Brain microvascular endothelial cell (primary cell): ENCODE measurements at regions not wholly inside any gene's neighbourhood (a gene's known extent, or its start where the extent isn't known, plus 50 kb on each side); places are given as distances from the start of the nearest gene placed in this dataset.
"Not testable (repeated sequence)": the region's sequence is repeated elsewhere in the genome, so short reads cannot be mapped to it uniquely, and the experiment has no call there.

ENCODE experiments used
- DNase-seq: peaks from one replicate; pipeline ENCODE4 v3.0.0-alpha.2; 2020
- H3K27ac ChIP-seq: fragments of 250-450 bp; sonication (Bioruptor Pico); 2 replicates; pipeline ENCODE4 v1.5.1; 2020; ENCODE audit warnings: mild to moderate bottlenecking, moderate library complexity
- H3K27me3 ChIP-seq: fragments of 250-450 bp; sonication (Bioruptor Pico); replicated peaks from 2 replicates; pipeline ENCODE4 v1.5.1; 2020; ENCODE audit warnings: mild to moderate bottlenecking
- H3K36me3 ChIP-seq: fragments of 250-450 bp; sonication (Bioruptor Pico); replicated peaks from 2 replicates; pipeline ENCODE4 v1.5.1; 2020; ENCODE audit warnings: mild to moderate bottlenecking
- H3K4me3 ChIP-seq: 2 replicates; pipeline ENCODE4 v1.5.1; 2011; ENCODE audit warnings: low read depth, mild to moderate bottlenecking, control low read depth, low read length, moderate library complexity
- CTCF ChIP-seq: IDR thresholded peaks from 2 replicates; pipeline ENCODE4 v1.5.1; 2011; ENCODE audit warnings: low read depth, mild to moderate bottlenecking, moderate library complexity, low read length, control low read depth, inconsistent platforms; ENCODE audit errors: missing control alignments
- in situ Hi-C: cut with HindIII; loops from 2 replicates; pipeline ENCODE4 v1.10.0; 2017; ENCODE audit warnings: low sequenced_read_pairs, low pct_ligation_motif_present

GRCh38 chr2:67898595-67898994 lies 164.2 kb downstream of the C1D start:
- no peak overlapping the region for H3K27ac ChIP-seq
- H3K36me3 ChIP-seq = no peaks in the 10 kb centered on the region
- no peak overlapping the region for H3K4me3 ChIP-seq
- no peak for TF ChIP-seq CTCF
- H3K27me3 ChIP-seq = no peaks in the 10 kb centered on the region
- in situ Hi-C loops = no loop called here
- no peak for DNase-seq

- no peaks in the 10 kb centered on the region for H3K27me3 ChIP-seq
- H3K27ac ChIP-seq = no peak overlapping the region
- TF ChIP-seq CTCF = no peak
- in situ Hi-C loops = no loop called here
- H3K4me3 ChIP-seq = no peak overlapping the region
- DNase-seq = no peak
- no peaks in the 10 kb centered on the region for H3K36me3 ChIP-seq
Observed at GRCh38 chr2:67899187-67899586, 163.6 kb downstream of the C1D start.

- Histone ChIP-seq H3K4me3 (no peak overlapping the region), H3K36me3 (no peaks in the 10 kb centered on the region), H3K27ac (no peak overlapping the region), H3K27me3 (no peaks in the 10 kb centered on the region)
- TF ChIP-seq CTCF = no peak
- DNase-seq = no peak
- in situ Hi-C loops = no loop called here
Observed at GRCh38 chr2:67900826-67901225, 162.0 kb downstream of the C1D start.

- Histone ChIP-seq H3K4me3 (no peak overlapping the region), H3K36me3 (no peaks in the 10 kb centered on the region), H3K27me3 (no peaks in the 10 kb centered on the region), H3K27ac (no peak overlapping the region)
- DNase-seq = no peak
- TF ChIP-seq CTCF = no peak
- in situ Hi-C loops = no loop called here
Observed at GRCh38 chr2:67904566-67904965, 158.2 kb downstream of the C1D start.

GRCh38 chr2:67904966-67905365 lies 157.8 kb downstream of the C1D start:
- H3K36me3 ChIP-seq = no peaks in the 10 kb centered on the region
- H3K4me3 ChIP-seq = no peak overlapping the region
- no peaks in the 10 kb centered on the region for H3K27me3 ChIP-seq
- TF ChIP-seq CTCF = no peak
- DNase-seq = no peak
- in situ Hi-C loops = no loop called here
- H3K27ac ChIP-seq = no peak overlapping the region

- in situ Hi-C loops, H3K36me3 ChIP-seq, H3K27me3 ChIP-seq, H3K27ac ChIP-seq, H3K4me3 ChIP-seq, DNase-seq: not testable (repeated sequence)
Observed at GRCh38 chr2:67906547-67906946, 156.3 kb downstream of the C1D start.
